ENCODE measurements at regions not wholly inside any gene's neighbourhood (a gene's known extent, or its start where the extent isn't known, plus 50 kb on each side); places are given as distances from the start of the nearest gene placed in this dataset.
"Not testable (repeated sequence)": the region's sequence is repeated elsewhere in the genome, so short reads cannot be mapped to it uniquely, and the experiment has no call there.

DNA sequence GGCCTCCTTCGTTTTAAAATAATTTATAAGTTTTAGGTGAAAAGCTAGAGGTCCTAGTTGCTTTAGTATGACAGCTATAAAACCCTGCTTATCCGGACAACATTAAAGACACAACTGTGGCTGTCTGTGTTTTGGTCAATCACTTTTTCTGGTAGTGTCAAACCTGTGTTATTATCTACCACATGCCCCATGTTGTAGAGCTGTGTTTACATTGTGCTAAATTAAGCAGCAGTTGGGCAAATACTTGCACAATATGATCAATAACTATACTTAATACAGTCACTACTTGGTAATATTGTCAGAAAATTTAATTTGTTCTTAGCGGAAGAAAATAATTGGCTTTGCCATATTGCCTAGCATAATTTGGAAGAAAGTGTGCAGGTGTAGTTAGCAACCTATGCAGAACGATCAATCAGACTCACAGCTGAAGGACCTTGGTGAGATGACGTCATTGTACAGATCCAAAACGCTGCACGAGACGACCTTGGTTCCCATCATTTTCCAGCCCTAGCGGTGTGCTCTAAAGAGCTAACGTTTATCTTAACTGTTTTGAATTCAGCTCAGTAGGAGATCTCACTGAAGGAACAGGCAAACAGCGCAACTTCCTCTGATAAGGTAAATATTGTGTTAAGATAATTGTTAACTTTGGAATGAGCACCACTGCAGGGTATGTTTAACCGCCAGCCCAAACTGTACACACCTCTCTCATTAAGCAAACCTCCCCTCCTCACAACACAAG is 476.6 kb downstream of the IRS2 start:
- DNase-seq, result no peak

- no peak for DNase-seq
These were observed 479.4 kb downstream of the IRS2 start for GRCh38 chr13:109307027-109307426.

- no peak for DNase-seq
These were observed 484.7 kb downstream of the IRS2 start for GRCh38 chr13:109301726-109302125.

DNA sequence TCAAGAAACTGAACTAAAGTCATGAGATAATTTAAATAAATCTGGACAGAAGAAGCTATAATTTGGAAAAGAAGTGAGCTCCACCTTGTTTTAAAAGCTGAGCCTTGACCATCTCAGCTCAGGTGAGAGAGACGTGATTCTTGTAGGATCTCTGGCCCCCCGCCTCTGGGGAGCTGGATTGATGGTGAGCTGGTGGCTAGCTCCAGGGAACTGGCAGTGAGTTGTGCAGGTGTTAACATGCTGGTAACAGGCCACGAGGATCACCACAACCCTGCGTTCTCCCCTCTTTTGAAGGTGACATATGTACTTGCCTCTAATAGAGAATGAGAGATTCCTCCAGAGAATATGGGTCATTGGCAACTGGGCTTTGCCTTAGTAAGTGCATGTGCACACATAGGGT is 485.1 kb downstream of the IRS2 start:
- DNase-seq, result no peak

DNA sequence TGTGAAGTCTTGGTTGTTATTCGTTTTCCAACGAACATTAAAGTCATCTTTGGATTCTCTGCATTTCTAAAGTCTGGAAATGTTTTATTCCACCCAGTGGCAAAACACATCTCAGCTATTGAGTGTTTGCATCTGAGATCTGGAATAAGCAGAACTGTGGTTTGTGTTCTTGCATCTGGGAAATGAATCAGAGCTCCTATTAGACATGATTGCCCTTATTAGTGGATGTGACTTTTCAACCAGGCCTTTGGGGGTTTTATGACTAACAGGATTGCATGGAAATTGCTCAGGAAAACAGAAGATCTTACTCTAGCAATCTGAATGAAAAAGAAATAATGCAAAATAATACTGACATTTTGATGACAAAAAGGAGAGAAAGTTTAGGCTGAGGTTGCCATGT is 488.8 kb downstream of the IRS2 start:
- DNase-seq, result no peak

- DNase-seq, result no peak
These were observed 493.2 kb downstream of the IRS2 start for GRCh38 chr13:109293166-109293565.

DNA sequence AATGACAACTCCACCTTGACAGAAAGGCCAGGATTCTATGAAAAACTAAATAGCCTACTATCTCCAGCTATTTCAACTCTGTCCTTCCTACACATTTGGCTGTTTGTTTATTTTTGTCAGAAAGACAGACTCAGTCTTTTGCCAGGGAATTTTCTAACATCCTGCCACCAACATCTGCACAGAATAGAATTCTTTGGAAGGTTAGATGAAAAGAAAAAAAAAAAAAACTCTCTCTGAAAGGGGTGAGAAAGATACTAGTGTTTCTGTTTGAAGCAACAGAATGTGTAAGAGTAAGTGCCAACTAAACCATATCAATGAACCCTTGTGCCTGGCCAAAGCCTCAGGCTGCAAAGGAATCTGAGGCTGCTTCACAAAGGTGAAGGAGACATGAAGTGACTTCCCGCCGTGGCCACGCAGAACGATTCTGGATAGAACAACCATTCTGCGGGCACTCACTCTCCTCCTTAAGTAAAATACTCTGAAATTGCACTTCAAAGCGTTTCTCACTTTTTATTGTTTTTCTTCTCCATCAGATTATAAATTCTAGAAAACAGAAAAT is 498.2 kb downstream of the IRS2 start:
- DNase-seq, result no peak

DNA sequence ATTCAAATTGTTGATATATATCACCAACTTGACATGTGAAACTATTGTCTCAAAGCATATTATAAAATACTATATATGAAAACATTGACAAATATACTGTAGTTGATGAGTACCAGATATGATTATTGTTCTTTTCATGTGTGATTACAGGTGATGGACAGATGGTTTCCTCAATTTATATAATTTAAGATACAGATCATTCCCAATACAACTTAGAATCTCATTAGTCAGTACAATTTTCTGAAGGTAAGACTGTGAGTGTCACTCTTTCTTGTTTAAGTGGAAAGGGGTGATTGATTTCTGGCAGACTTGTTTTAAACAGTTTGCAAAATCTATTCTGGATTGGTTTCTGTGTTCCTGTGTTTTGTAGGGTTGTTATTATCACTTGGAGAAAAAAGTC is 498.8 kb downstream of the IRS2 start:
- DNase-seq, result no peak

- no peak for DNase-seq
These were observed 500.8 kb downstream of the IRS2 start for GRCh38 chr13:109285586-109285985.

DNA sequence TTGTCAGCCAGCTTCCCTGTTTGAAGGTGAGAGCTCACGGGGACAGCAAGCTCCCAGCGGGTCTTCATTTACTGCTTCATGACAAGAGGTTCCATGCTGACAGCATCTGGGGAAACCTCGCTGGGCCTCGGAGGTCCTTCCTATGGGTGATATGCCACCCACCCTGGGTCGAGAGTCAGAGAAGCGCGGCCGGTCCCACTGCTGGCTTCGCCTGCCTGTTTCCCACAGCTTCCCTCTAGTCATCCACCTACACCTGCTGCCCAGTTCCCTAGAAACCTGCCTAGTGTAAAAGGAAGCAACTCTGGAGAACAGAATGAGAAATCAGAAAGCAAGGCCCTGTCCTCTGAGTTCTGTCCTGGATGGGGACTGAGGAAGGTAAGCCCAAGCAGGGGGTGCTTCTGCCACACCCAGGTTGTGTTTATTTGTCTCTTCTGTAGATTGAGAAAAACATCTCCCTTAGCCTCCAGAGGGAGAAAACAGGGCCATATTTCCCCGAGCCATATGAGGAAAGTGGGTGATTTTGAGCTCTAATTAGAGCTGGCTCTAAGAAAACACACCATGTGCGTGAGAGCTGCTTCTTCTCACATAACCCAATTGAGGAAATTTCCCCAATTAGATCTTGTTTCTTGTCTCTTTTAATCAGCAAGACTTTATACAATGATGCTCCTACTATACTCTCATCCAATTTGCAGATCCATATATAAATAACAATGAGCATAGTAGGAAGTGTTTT is 504.3 kb downstream of the IRS2 start:
- DNase-seq, result no peak

DNA sequence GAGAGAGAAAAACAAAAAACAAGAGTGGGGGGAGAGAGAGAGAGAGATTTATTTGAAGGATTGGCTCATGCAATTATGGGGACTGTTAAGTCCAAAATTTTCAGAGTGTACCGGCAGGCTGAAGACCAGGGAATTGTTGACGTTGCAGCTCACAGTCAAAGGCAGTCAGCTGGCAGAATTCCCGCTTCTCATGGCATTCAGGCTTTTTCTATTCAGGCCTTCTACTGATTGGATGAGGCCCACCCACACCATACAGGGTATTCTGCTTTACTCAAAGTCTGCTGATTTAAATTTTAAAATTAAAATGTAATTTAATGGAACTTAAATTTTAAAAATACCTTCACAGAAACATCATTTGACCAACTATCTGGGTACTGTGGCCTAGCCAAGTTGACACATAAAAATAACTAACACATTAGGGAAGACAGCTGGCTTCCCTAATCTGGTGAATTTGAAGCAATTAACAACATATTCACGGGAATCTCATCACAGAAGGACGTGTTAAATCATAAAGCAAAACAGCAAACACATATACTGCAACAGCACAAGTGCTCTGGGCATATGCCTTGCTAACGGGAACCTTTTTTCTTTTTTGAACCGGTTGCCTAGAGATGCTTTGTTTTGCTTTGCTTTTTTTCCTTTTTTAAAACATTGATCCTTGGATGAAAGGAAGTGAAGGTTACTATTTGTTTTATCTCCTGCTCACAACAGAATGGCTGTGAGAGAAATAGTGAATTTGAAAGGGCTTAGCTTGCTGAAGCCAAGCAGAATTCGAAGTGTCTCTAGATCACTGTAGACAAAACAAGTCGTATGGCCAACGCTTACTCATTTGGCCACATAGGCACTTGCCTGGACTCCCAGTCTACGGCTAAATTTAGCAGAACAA is 505.1 kb downstream of the IRS2 start:
- DNase-seq, result no peak

DNA sequence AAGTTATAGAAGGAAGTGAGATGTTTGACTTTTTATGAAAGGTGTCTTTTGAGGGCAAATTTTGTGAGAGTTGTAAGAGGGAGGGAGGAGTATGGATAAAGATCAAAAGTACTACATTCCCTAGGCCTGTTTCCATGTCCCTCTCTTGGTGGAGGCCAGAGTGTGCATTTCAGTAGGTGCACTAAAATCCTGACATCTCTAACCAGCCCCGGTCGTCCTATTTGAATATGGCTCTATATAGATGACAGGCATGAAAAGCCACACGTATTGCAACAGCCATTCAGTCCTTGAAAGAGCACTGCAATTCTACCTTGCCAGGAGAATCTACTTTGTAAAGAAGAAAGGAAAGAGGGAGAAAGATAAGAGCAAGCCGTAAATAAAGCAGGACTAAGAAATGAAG is 510.1 kb downstream of the IRS2 start:
- DNase-seq, result no peak

DNA sequence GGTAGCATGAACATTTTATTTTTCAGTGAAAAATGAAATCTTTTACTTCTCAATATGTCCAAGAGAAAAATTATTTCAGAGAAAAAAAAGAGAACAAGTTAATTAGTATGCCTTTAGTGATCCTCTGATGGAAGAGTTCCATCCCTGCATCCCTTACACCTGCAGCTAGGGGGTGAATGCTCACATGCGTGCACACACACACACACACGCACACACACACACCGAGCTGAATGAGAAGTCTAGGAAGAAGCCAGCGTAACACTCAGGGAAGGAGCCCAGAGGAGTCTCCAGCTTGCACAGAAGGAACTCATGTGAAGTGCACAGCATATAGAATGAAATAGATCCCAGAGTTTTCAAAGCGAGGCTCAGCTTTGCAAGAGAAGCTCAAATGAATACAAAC is 510.5 kb downstream of the IRS2 start:
- DNase-seq, result no peak

- DNase-seq, result no peak
These were observed 511.1 kb downstream of the IRS2 start for GRCh38 chr13:109275139-109275745.

DNA sequence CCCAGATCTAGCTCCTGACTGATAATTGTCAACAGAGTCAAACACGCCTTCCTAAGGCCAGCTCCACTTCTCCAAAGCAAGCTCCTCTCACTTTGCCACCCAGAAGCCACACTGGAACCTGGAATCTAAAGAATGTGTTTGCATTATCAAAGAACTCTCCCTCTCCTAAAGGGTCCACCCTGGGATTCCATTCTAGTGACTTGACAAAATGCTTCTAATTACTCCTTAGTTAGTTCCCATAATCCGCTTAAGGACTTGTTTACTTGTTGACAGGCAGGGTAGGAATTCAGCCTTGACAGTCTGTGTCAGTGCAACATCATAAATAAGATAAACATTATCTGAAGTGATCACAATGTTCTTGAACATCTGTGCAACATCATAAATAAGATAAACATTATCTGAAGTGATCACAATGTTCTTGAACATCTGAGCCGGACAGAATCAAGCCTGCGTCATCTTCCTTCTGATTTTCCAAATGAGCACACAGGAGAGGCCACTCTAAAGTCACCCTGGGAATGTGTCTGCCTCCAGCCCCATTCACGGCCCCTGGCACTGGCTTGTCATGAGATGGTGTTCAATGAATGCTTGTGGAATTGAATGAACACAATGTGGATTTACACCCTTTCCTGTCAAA is 512.1 kb downstream of the IRS2 start:
- no peak for DNase-seq

- no peak for DNase-seq
These were observed 513.0 kb downstream of the IRS2 start for GRCh38 chr13:109273326-109273751.

GRCh38 chr13:109272595-109273325 is 513.6 kb downstream of the IRS2 start:
- no peak for DNase-seq

- no peak for DNase-seq
These were observed 514.5 kb downstream of the IRS2 start for GRCh38 chr13:109271555-109272541.

DNA sequence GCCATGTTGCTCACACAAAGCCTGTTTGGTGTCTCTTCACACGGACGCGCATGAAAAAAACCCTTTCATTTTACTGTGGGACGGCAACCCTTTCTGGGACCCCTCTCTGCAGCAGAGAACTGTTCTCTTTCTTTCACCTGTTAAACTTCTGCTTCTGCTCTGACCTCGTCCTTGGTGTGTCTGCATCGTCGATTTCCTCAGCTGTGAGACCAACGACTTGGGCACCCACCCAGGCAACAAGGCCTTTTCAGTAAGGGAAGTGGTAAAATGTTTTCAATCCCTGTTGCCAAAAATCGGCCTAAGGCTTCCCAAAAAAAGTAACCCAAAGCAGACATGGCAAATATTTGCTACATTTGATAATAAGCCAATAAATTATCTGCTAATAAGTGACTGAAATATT is 515.3 kb downstream of the IRS2 start:
- no peak for DNase-seq

GRCh38 chr13:109269381-109269780 is 517.0 kb downstream of the IRS2 start:
- DNase-seq, result not testable (repeated sequence)
